Neural progenitor cell (in vitro differentiated cells): ENCODE measurements at regions not wholly inside any gene's neighbourhood (a gene's known extent, or its start where the extent isn't known, plus 50 kb on each side); places are given as distances from the start of the nearest gene placed in this dataset.
A peak's percentile ranks its signal among the peaks of the same experiment; 100 is the strongest.

ENCODE experiments used
- DNase-seq: peaks from one replicate; pipeline ENCODE4 v3.0.0-alpha.2; 2016; ENCODE audit warnings: low spot score
- H2AFZ ChIP-seq: fragments of 200-600 bp; sonication (generic); replicated peaks from 2 replicates; pipeline ENCODE4 v1.6.1; 2016; ENCODE audit warnings: antibody characterized with exemption
- H3F3A ChIP-seq: fragments of 200-600 bp; sonication (generic); 2 replicates; pipeline ENCODE4 v1.6.1; 2016; ENCODE audit warnings: antibody characterized with exemption, low read depth
- H3K27ac ChIP-seq: fragments of 200-600 bp; sonication (generic); 2 replicates; pipeline ENCODE4 v1.5.1; 2016; ENCODE audit warnings: mild to moderate bottlenecking
- H3K27me3 ChIP-seq: fragments of 200-600 bp; sonication (generic); 2 replicates; pipeline ENCODE4 v1.6.1; 2016; ENCODE audit warnings: mild to moderate bottlenecking, moderate library complexity
- H3K36me3 ChIP-seq: fragments of 200-600 bp; sonication (generic); 2 replicates; pipeline ENCODE4 v1.5.1; 2016
- H3K4me1 ChIP-seq: fragments of 200-600 bp; sonication (generic); 2 replicates; pipeline ENCODE4 v1.6.1; 2016; ENCODE audit warnings: mixed run types
- H3K4me2 ChIP-seq: fragments of 200-600 bp; sonication (generic); 2 replicates; pipeline ENCODE4 v1.6.1; 2016
- H3K4me3 ChIP-seq: fragments of 200-600 bp; sonication (generic); 2 replicates; pipeline ENCODE4 v1.5.1; 2016
- H3K79me2 ChIP-seq: fragments of 200-600 bp; sonication (generic); 2 replicates; pipeline ENCODE4 v1.6.1; 2016; ENCODE audit warnings: low read depth
- H3K9ac ChIP-seq: fragments of 200-600 bp; sonication (generic); 2 replicates; pipeline ENCODE4 v1.6.1; 2016
- H3K9me3 ChIP-seq: fragments of 200-600 bp; sonication (generic); 2 replicates; pipeline ENCODE4 v1.5.1; 2016; ENCODE audit warnings: low read depth
- H4K20me1 ChIP-seq: fragments of 200-600 bp; sonication (generic); 2 replicates; pipeline ENCODE4 v1.6.1; 2016; ENCODE audit warnings: low read depth
- H3K27ac Mint-ChIP-seq: 3 replicates; pipeline ENCODE4 v1.8.0; 2021; ENCODE audit warnings: mixed read lengths
- H3K27me3 Mint-ChIP-seq: 2 replicates; pipeline ENCODE4 v1.8.0; 2022; ENCODE audit warnings: low read depth, mild to moderate bottlenecking, inconsistent platforms, moderate library complexity, mixed read lengths; ENCODE audit not compliant: insufficient read depth
- H3K36me3 Mint-ChIP-seq: 3 replicates; pipeline ENCODE4 v1.8.0; 2021; ENCODE audit warnings: mixed read lengths
- H3K4me1 Mint-ChIP-seq: 3 replicates; pipeline ENCODE4 v1.8.0; 2021; ENCODE audit warnings: mixed read lengths
- H3K4me3 Mint-ChIP-seq: 3 replicates; pipeline ENCODE4 v1.8.0; 2021; ENCODE audit warnings: mild to moderate bottlenecking, moderate library complexity, mixed read lengths
- H3K9me3 Mint-ChIP-seq: 3 replicates; pipeline ENCODE4 v1.8.0; 2020; ENCODE audit warnings: mixed read lengths
- EZH2 ChIP-seq: fragments of 200-600 bp; sonication (generic); IDR thresholded peaks from 2 replicates; pipeline ENCODE4 v1.6.1; 2017; ENCODE audit warnings: antibody characterized with exemption, mild to moderate bottlenecking, moderate library complexity
- EZH2phosphoT487 ChIP-seq: fragments of 200-600 bp; sonication (generic); IDR thresholded peaks from 2 replicates; pipeline ENCODE4 v1.6.1; 2017; ENCODE audit warnings: antibody characterized with exemption
- TF ChIP-seq, protein P1 (sequence below): fragments of 200-600 bp; sonication (generic); IDR thresholded peaks from 2 replicates; pipeline ENCODE4 v1.5.1; 2017; ENCODE audit warnings: antibody characterized with exemption, mild to moderate bottlenecking

DNA sequence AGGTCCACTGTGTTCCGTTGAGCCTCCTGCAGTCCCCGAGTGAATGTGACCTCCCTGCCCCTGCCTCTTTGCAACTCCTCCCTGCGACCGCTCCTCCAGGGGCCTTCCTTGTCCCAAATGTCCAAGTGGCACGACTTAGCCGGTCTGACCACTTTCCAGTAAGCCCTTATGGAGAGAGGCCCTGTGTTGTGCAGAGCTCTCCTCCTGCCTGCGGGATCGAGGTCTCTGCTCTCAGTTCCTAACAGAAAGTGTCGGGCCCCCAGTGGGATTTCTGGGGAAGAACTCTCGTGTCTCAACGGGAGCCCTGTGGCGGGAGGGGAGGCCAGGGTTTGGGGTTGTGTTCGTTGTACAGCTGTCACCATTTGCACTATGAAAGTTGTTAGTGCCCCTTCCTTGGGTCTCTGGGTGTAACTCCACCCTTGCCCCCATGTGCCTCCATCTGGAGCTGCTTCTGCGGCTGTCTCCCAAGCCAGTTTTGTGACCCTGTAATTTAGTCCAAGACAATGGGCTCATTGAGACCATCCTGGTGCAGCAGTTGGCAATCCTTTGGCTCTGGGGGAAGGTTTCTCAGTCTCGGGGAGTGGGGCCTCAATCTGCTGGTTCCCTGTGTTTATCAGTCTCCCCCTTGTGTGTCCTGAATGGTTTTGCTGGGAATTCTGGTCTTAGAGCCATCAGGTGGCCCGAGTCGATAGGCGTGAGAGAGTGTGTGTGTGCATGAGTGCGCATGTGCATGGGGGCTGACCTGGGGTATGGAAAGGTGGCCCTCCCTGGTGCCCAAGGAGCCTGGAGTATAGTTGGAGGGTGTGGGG lies 234.5 kb downstream of the SEC14L1 start:
- H3K4me3 ChIP-seq: peak overlapping the region; percentile 97
- no peak overlapping the region for H2AFZ ChIP-seq
- H3K27me3 Mint-ChIP-seq: peaks cover 11% of the 10 kb centered on the region
- peaks cover 59% of the 10 kb centered on the region for H3K4me1 ChIP-seq
- H3K27ac Mint-ChIP-seq: peak overlapping the region; percentile 80
- H4K20me1 ChIP-seq: peaks cover 74% of the 10 kb centered on the region
- no peaks in the 10 kb centered on the region for H3K9me3 Mint-ChIP-seq
- no peaks in the 10 kb centered on the region for H3K36me3 ChIP-seq
- H3K4me1 Mint-ChIP-seq: peaks cover 68% of the 10 kb centered on the region
- no peak overlapping the region for H3K9ac ChIP-seq
- H3K79me2 ChIP-seq: peaks cover 78% of the 10 kb centered on the region
- no peaks in the 10 kb centered on the region for H3K27me3 ChIP-seq
- no peaks in the 10 kb centered on the region for H3K9me3 ChIP-seq
- H3F3A ChIP-seq: peaks cover 30% of the 10 kb centered on the region
- peak overlapping the region; percentile 98 for H3K4me2 ChIP-seq
- no peak overlapping the region for H3K27ac ChIP-seq
- TF ChIP-seq, protein P1, sequence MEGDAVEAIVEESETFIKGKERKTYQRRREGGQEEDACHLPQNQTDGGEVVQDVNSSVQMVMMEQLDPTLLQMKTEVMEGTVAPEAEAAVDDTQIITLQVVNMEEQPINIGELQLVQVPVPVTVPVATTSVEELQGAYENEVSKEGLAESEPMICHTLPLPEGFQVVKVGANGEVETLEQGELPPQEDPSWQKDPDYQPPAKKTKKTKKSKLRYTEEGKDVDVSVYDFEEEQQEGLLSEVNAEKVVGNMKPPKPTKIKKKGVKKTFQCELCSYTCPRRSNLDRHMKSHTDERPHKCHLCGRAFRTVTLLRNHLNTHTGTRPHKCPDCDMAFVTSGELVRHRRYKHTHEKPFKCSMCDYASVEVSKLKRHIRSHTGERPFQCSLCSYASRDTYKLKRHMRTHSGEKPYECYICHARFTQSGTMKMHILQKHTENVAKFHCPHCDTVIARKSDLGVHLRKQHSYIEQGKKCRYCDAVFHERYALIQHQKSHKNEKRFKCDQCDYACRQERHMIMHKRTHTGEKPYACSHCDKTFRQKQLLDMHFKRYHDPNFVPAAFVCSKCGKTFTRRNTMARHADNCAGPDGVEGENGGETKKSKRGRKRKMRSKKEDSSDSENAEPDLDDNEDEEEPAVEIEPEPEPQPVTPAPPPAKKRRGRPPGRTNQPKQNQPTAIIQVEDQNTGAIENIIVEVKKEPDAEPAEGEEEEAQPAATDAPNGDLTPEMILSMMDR: no peak
- TF ChIP-seq EZH2phosphoT487 (no peak), EZH2 (no peak)
- H3K4me3 Mint-ChIP-seq: peak overlapping the region; percentile 99
- peak; percentile 35 for DNase-seq
- H3K36me3 Mint-ChIP-seq: no peaks in the 10 kb centered on the region

GRCh38 chr17:77375917-77376651 lies 235.3 kb downstream of the SEC14L1 start:
- TF ChIP-seq EZH2 (no peak), EZH2phosphoT487 (no peak)
- TF ChIP-seq, protein P1: no peak
- Histone ChIP-seq H4K20me1 (peaks cover 82% of the 10 kb centered on the region), H3K4me1 (peaks cover 59% of the 10 kb centered on the region), H3K4me3 (peak overlapping the region; percentile 97), H3K9me3 (no peaks in the 10 kb centered on the region), H3K79me2 (peaks cover 78% of the 10 kb centered on the region), H3K4me2 (peak overlapping the region; percentile 98), H3K36me3 (no peaks in the 10 kb centered on the region), H2AFZ (no peak overlapping the region), H3K27ac (peak overlapping the region; percentile 7), H3F3A (peaks cover 31% of the 10 kb centered on the region), H3K9ac (no peak overlapping the region), H3K27me3 (no peaks in the 10 kb centered on the region)
- H3K27ac Mint-ChIP-seq: peak overlapping the region; percentile 80
- H3K27me3 Mint-ChIP-seq: peaks cover 10% of the 10 kb centered on the region
- peak overlapping the region; percentile 99 for H3K4me3 Mint-ChIP-seq
- peak; percentile 42 for DNase-seq
- peaks cover 65% of the 10 kb centered on the region for H3K4me1 Mint-ChIP-seq
- H3K9me3 Mint-ChIP-seq: no peaks in the 10 kb centered on the region
- no peaks in the 10 kb centered on the region for H3K36me3 Mint-ChIP-seq

GRCh38 chr17:77376795-77377709 lies 236.3 kb downstream of the SEC14L1 start:
- no peaks in the 10 kb centered on the region for H3K9me3 ChIP-seq
- H3K9ac ChIP-seq: no peak overlapping the region
- peaks cover 59% of the 10 kb centered on the region for H3K4me1 ChIP-seq
- no peaks in the 10 kb centered on the region for H3K27me3 ChIP-seq
- H3K79me2 ChIP-seq: peaks cover 88% of the 10 kb centered on the region
- peak overlapping the region; percentile 86 for H3K27ac Mint-ChIP-seq
- no peaks in the 10 kb centered on the region for H3K36me3 Mint-ChIP-seq
- no peak overlapping the region for H3K27ac ChIP-seq
- no peak overlapping the region for H3K4me3 ChIP-seq
- H3K4me3 Mint-ChIP-seq: peak overlapping the region; percentile 71
- no peaks in the 10 kb centered on the region for H3K9me3 Mint-ChIP-seq
- no peak for DNase-seq
- H3K36me3 ChIP-seq: no peaks in the 10 kb centered on the region
- peak overlapping the region; percentile 24 for H3K4me2 ChIP-seq
- TF ChIP-seq, protein P1: no peak
- H2AFZ ChIP-seq: no peak overlapping the region
- peaks cover 10% of the 10 kb centered on the region for H3K27me3 Mint-ChIP-seq
- H4K20me1 ChIP-seq: peaks cover 88% of the 10 kb centered on the region
- H3F3A ChIP-seq: peaks cover 25% of the 10 kb centered on the region
- H3K4me1 Mint-ChIP-seq: peaks cover 65% of the 10 kb centered on the region
